Pons (tissue), 1 donor: ENCODE measurements at regions not wholly inside any gene's neighbourhood (a gene's known extent, or its start where the extent isn't known, plus 50 kb on each side); places are given as distances from the start of the nearest gene placed in this dataset.
A peak's percentile ranks its signal among the peaks of the same experiment; 100 is the strongest.

Experiments used
- DNase-seq: peaks from one replicate; pipeline ENCODE4 v3.0.0-alpha.2; 2016; ENCODE audit warnings: low spot score

DNA sequence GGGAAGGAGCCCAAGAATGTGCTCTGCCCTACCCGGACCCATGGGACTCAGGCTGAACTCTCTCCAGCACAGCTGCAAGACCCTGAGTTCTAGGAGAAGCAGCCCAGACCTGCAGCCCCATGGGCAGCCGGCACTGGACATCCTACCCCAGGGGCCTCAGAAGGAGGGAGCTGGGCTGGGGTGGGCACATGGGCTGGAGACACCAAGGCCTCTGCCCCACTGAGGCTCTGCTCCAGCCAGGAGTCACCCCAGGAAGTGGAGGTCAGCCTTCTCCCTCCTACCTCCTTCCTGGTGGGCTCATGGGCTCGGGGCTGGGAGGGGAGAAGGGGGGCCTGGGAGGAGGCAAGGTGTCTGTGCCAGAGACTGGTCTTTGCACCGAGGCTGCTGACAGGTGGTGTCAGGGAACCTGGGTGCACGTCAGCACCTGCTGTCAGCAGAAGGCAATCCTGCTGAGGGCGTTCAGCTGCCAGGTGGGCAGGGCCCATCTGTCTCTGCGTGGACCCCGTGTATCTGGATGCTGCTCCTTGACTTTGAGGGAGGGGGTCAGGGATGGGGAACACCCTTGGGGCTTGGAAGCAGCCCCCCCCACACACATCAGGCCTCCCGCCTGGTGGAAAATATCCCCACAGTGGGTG, 95.2 kb downstream of the PDGFA start:
- no peak for DNase-seq

DNA sequence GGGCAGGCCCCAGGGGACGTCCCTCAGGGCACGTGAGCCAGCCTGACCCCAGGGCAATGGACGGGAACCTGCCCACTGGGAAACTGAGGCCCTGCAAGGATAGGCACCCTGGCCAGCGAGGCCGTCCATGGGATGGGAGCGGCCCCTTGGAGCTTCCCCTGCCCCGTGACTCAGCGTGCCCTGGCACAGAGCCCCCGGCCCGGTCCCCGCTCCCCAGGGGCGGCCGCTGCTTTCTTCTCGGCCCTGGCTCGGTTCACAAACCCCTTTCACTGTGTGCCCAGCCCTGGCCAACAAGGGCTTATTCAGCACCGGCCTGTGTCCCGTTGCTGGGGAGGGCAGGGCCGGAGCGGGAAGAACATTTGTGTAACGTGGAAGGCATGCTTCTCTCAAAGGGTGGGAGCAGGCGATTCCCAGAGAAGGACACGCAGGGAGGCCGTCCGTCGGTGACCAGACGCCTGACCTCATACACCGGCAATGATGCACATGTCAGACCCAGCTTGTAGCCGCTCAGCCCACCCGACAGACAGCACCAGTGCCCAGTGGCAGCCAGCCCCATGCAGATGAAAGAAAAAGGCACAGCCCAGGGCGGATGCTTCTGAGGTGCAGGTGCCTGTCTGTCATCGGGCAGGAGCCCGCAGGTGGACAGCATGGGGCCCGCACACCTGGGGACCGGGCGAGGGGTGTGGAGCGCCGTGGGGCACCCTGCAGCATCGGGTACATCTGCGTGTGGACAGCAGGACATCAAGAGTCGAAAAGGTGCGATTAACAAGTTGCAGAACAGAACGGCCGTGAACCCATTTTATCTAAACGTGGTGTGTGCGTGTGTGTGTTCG, 94.5 kb downstream of the PDGFA start:
- DNase-seq = peak; percentile 75

GRCh38 chr7:425794-426188, 93.9 kb downstream of the PDGFA start:
- no peak for DNase-seq

DNA sequence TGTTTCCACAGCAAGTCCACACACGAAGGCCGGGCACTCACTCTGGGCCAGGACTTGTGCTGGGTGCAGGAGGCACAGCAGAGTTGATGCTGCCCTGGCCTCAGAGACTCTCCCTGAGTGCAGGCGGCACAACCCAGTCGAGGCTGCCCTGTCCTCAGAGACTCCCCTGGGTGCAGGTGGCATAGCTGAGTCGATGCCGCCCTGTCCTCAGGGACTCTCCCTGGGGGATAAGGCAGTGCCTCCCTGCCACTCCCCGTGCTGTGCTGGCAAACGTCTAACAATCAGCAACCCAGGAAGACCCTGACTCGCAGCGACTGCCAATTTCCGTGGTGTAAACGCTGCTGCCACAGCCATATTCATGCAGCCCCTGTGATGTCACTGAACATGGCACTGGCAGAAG, 93.1 kb downstream of the PDGFA start:
- no peak for DNase-seq

- no peak for DNase-seq
Measured at GRCh38 chr7:427506-428103, 92.0 kb downstream of the PDGFA start.

GRCh38 chr7:428387-428786, 91.3 kb downstream of the PDGFA start:
- DNase-seq = no peak

DNA sequence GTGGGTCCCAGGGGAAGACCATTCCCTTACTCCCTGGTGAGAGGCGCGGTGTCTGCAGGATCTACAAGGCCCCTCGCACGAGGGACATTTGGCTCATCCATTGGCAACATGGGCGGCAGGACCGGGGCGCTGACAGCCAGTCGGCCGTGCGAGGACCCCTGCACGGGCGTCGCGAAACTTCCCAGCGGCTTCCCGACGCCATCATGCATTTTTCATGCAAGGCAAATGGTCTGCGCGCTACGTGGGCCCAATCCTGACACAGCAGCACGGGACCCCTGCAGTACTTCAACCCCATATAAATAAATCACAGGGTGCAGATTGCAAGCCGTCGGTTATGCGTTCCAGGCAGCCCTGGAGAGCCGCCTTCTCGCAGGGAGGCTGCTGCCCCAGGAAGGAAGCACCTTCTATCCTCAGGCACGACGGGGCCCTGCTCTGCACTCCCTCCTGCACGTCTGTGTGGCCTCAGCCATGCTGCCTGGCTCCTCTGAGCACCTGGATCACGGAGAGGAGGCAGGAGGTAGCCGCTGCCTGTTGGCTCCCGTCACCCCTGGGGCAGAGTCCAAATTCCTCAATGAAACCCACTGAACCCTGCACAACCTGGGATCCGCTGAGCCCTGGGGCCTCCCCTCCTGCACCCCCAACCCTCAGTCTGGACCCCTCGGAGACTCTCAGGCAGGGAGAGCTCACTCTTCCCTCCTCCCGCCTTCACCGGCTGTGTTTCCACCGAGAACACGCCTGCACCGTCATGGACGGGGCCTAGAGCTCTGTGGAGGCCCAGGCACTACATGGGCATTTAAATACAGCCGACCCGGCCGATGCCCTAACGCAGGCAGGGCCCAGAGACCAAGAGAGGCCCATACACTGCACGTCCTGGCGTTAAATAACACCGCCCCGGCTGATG, 90.5 kb downstream of the PDGFA start:
- DNase-seq = no peak

DNA sequence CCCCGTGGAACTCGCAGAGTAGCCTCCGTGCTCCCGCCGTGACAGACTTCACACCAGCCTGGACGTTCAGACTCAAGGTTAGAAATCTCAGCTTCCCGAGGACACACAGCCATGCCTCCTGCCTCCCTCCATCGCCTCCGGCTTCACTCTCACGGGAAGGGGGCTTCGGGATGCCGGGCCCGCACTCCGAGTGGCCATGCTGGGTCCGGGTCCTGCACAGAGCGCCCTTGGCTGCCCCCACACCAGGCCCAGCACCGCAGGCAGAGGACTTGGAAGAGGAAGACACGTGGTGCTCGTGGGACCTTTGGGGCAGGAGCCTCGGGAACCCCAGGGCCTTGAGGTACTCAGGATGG, 89.8 kb downstream of the PDGFA start:
- DNase-seq = no peak

- DNase-seq = no peak
Measured at GRCh38 chr7:431041-431440, 88.6 kb downstream of the PDGFA start.

DNA sequence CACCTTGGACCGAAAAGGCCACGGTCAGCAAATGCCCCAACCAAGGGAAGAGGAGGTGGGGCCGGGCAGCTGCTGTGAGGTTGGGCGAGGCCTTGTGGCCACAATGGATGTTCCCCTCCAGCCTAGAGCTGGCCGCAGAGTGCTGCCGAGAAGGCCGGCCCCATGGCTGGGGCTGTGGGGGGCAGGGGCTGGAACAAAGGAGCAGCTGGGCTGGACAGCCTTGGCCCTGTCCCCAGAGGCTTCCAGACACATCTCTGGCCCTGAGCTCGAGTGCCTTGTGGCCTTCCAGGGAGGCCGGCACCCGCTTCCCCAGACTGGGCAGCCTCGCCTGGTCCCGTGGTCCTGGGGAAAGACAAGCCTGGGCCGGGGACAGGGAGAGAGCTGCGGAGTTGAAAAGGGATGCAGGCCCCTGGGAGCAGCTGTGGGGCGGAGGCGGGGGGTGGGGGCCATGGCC, 88.0 kb downstream of the PDGFA start:
- DNase-seq = peak; percentile 76

GRCh38 chr7:432256-432655, 87.4 kb downstream of the PDGFA start:
- no peak for DNase-seq

GRCh38 chr7:432933-433332, 86.7 kb downstream of the PDGFA start:
- DNase-seq = no peak

DNA sequence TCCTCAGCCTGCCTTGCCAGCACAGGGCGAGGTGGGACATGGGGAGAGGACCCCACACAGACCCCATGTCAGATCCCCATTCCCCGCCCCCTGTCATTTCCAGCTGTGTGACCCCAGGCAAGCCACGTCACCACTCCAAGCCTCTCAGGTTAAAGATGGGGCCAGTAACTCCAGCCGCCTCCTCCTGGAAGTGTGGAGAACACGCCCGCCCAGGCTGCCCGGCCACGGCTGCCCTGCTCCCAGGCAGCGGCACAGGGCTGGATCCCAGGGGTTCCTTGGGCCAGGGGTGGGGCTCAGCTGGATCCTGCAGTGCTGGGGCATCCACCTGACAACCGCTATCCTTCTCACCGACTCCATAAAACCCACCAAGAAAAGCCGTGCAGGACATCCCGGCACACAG, 86.1 kb downstream of the PDGFA start:
- no peak for DNase-seq

GRCh38 chr7:434891-435629, 84.6 kb downstream of the PDGFA start:
- DNase-seq = no peak

DNA sequence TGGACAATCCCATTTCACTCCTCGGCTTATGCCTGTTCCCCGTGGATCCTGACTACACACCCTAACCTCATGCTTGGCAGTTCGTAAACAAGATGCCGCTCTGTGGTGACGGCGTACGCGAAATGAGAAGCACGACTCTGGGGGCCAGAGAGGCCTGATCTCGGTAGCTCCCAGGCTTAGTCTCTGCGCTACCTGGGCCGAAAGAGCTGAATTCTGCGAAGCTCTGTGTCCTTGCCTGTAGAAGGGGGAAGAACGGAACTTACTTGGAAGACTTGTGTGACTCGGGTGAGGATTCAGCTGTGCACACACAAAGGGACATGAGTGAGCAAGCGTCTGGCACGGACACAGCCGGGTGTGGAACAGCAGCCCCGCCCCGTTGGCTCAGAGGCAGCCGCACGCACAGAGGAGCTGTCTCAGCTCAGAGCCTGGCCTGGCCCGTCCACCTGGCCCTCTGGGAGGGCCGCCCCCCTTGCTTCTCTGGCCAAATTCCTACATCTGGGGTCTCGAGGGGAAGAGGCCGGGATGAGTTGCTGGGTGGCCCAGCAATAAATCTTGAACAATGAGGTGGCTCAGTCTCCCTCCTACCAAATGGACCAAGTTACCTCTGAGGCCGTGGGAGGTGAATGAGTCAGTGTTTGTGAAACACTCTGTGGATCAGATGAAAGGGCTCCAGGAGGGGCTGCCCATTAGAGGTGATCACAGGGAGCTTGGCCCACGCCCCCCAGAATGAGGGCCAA, 83.8 kb downstream of the PDGFA start:
- no peak for DNase-seq

DNA sequence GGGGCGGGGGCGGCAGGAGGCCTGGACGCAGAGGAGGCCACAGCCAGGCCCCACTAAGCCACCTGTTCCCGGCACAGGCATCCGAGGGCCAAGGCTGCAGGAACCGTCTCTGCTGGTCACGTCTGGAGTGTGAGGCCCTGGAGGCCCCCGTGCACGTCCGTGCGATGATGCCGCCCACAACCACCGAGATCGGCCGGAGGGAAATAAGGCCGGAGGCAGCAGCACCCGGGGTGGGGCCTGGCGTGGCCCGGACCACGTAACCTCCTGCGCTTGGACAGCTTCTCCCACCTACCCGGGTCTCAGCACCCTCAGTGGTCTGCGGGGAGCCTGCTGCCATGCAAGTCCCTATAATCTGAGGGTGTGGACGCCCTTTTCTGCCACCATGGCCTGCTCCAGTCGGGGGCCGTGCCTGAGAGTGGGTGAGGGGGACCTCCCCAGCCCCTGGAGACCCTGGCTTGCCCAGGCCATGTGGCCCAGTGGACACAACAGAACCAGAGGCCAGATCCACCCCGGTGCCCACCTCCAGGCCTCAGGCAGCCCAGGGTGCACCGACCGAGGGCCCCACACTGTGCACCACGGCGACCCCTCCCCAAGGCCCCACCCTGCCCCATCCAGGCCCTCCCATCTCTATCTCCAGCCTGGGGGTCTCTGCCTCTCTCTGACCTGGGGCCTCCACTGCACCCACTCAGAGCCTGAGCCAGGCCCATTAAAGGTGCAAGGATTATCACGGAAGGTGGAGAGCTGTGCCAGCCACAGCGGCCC, 83.1 kb downstream of the PDGFA start:
- no peak for DNase-seq

DNA sequence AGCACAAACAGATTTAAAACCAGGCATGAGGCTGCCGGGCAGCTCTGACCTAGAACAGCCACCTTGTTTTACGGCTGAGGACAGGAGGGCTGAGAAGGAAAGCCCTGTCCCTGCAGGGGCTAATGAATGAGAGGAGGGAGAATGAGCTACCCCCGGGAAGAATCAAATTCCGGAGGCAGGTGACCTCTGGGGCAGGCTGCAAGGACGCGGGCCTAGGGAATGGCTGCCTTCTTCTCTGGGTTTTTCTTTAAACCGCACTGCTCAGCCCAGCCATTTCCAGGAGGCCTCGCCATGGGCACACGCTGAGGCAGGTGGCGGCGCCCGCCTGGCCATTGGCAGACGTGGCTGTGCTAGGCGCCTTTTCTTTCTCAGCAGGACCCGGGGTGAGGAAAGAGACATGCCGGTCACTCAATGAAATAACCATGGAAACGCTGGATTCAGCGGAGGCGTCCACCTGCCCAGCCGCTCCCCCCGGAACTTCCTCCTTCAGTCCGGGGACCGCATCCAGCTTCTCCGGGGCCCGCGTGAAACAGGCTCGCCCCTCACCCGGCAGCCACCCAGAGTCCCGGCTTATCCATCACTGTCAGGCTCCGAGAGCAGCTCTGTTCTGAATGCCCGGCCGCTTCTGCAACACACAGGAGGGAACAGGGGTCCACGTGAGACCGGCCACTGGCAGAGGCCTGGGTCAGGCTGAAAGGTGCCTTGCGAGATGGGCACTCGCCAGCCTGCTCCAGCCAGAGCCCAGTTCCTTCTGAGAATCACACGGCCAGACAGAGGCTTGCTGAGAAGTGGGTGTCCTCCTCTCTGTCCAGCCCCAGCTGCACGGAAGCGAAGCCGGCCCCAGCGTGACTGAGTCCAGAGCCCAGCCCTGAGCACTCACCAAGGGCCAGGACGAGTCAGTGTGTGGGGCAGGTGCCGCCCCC, 82.1 kb downstream of the PDGFA start:
- DNase-seq = no peak

DNA sequence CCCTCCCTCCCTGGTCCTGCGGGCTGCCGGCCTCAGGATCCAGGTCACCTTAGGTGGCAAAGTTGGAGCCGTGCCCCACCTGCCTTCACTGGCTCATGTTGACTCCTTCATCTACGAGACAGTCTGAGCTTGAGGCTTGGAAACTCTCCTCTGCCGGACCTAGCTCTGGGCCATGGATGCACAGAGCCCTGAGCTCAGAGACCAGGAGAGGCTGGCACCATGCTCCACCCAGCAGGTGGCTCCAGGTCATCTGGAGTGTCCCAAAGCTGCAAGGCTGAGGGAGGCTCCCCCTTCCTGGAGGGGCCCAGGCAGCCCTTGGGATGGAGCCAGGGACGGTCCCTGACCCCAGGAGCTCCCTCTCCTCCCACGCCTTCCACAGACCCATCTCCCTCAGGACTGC, 81.3 kb downstream of the PDGFA start:
- no peak for DNase-seq

GRCh38 chr7:438916-439315, 80.7 kb downstream of the PDGFA start:
- no peak for DNase-seq
